Adrenal gland (tissue), 9 donors: ENCODE measurements at regions not wholly inside any gene's neighbourhood (a gene's known extent, or its start where the extent isn't known, plus 50 kb on each side); places are given as distances from the start of the nearest gene placed in this dataset.

Experiments used
- DNase-seq, 7 donors: peaks; one replicate each; pipeline ENCODE4 v3.0.0-alpha.2; 2019 to 2020
- H3K27ac ChIP-seq, 5 donors: fragments of 200-600 bp; sonication (generic) in 4 of 5; 1 replicate in 3 of 5; 2 replicates in 2 of 5; pipeline versions ENCODE4 v1.5.1 to v1.8.0; 2016 to 2020; ENCODE audit warnings: mild to moderate bottlenecking in 1 of 5
- H3K27me3 ChIP-seq: fragments of 200-600 bp; 2 replicates; pipeline ENCODE4 v1.8.0; 2021
- H3K36me3 ChIP-seq, 2 donors: fragments of 200-600 bp; replicated peaks in 1 of 2; 1 replicate in 1 of 2; 2 replicates in 1 of 2; pipeline versions ENCODE4 v1.5.1 to v1.8.0; 2018 to 2022
- H3K4me1 ChIP-seq, 2 donors: fragments of 200-600 bp; replicated peaks in 1 of 2; 1 replicate in 1 of 2; 2 replicates in 1 of 2; pipeline versions ENCODE4 v1.5.1 to v1.8.0; 2018 to 2021
- H3K4me3 ChIP-seq, 4 donors: fragments of 200-600 bp; sonication (generic) in 3 of 4; one replicate each; pipeline ENCODE4 v1.5.1; 2016 to 2018
- H3K9me3 ChIP-seq, 3 donors: fragments of 200-600 bp; sonication (generic) in 1 of 3; replicated peaks in 1 of 3; 1 replicate in 2 of 3; 2 replicates in 1 of 3; pipeline versions ENCODE4 v1.5.1 to v1.8.0; 2016 to 2021
- POLR2A ChIP-seq, 2 donors: fragments of 450-650 bp; IDR thresholded peaks; one replicate each; pipeline ENCODE4 v1.6.1; 2017; ENCODE audit warnings: antibody characterized with exemption in 2 of 2, mild to moderate bottlenecking in 2 of 2, moderate library complexity in 1 of 2
- WGBS, 4 donors: extraction: QIAGEN DNeasy Blood & Tissue Kit in 2 of 4; methylation state at CpG; one replicate each; pipeline versions ENCODE4 v1.1.5 to v1.1.7; 2013 to 2017; 5-methylcytosine and 5-hydroxymethylcytosine counted together
- intact Hi-C, 2 donors: fragments of 100-400 bp; cut with DNase I; formaldehyde crosslinking; loops; one replicate each; pipeline versions ENCODE4 v1.14.1 to v1.15.0; 2022 to 2023
- TF ChIP-seq, protein P1 (sequence below), 6 experiments: fragments of 450-650 bp in 4 of 6; fragments of 200-600 bp in 2 of 6; sonication (generic) in 1 of 6; IDR thresholded peaks; 1 replicate in 5 of 6; 2 replicates in 1 of 6; pipeline versions ENCODE4 v1.5.1 to v1.8.0; 2016 to 2021; ENCODE audit warnings: antibody characterized with exemption in 6 of 6, mild to moderate bottlenecking in 2 of 6, moderate library complexity in 1 of 6
- donor health status: healthy with polysubstance abuse.
- donor health status: Bipolar disorder and iron deficiency.
- donor health status: DM: yes; HTN: yes; CAD: no.
- donor health status: DM: no; HTN: no; CAD: no.
- donor health status: DM: no; HTN: no; CAD: no.

- intact Hi-C loops: loop anchor here in 1 of 2 donors (5.0 kb wide), 1 partner anchor 288 kb away; no protein-coding TSS in a partner anchor
- no peak overlapping the region for H3K27ac ChIP-seq
- WGBS, 4 donors: 77 to 80% (median 79%) methylated on average over 5 of the region's 5 CpGs
- H3K27me3 ChIP-seq: peaks cover 3% of the 10 kb centered on the region
- H3K9me3 ChIP-seq: no peaks in the 10 kb centered on the region
- no peak overlapping the region for H3K4me3 ChIP-seq
- DNase-seq: no peak
- peaks cover 0 to 3% of the 10 kb centered on the region in 2 donors for H3K4me1 ChIP-seq
- TF ChIP-seq POLR2A (IDR thresholded peaks at IDR 0.05): no peak
- TF ChIP-seq, protein P1, sequence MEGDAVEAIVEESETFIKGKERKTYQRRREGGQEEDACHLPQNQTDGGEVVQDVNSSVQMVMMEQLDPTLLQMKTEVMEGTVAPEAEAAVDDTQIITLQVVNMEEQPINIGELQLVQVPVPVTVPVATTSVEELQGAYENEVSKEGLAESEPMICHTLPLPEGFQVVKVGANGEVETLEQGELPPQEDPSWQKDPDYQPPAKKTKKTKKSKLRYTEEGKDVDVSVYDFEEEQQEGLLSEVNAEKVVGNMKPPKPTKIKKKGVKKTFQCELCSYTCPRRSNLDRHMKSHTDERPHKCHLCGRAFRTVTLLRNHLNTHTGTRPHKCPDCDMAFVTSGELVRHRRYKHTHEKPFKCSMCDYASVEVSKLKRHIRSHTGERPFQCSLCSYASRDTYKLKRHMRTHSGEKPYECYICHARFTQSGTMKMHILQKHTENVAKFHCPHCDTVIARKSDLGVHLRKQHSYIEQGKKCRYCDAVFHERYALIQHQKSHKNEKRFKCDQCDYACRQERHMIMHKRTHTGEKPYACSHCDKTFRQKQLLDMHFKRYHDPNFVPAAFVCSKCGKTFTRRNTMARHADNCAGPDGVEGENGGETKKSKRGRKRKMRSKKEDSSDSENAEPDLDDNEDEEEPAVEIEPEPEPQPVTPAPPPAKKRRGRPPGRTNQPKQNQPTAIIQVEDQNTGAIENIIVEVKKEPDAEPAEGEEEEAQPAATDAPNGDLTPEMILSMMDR (IDR thresholded peaks at IDR 0.05): no peak
- no peaks in the 10 kb centered on the region for H3K36me3 ChIP-seq
These were observed 293.5 kb downstream of the TRIB2 start for GRCh38 chr2:13010283-13010682.

DNA sequence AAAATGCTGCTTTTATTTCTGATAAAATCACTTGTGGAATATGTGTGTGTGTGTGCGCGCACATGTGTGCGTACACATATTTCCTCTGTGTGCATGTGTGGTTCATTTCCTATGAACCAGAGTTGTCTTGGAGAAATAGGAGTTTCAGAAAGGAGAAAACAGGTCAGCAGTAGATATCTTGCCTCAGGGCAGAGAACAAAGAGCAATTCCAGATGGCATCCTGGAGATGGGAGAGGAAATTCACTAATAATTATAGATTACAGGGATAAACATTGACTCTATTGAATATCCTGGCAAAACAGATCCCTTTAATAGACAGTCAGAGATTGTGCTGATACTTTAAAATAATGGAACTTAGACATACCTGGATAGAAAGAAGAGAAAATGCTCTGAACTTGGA, 298.0 kb downstream of the TRIB2 start:
- peaks cover 10% of the 10 kb centered on the region for H3K27me3 ChIP-seq
- intact Hi-C loops: loop anchor here in 1 of 2 donors (5.0 kb wide), 1 partner anchor 292 kb away; no protein-coding TSS in a partner anchor
- no peaks in the 10 kb centered on the region for H3K4me1 ChIP-seq
- no peaks in the 10 kb centered on the region for H3K9me3 ChIP-seq
- H3K36me3 ChIP-seq: no peaks in the 10 kb centered on the region
- 86 to 95% (median 90%) methylated on average over 3 of the region's 3 CpGs for WGBS, 4 donors
- no peak overlapping the region for H3K4me3 ChIP-seq
- H3K27ac ChIP-seq: no peak overlapping the region
- TF ChIP-seq POLR2A (IDR thresholded peaks at IDR 0.05): no peak
- TF ChIP-seq, protein P1 (IDR thresholded peaks at IDR 0.05): no peak
- DNase-seq: no peak

DNA sequence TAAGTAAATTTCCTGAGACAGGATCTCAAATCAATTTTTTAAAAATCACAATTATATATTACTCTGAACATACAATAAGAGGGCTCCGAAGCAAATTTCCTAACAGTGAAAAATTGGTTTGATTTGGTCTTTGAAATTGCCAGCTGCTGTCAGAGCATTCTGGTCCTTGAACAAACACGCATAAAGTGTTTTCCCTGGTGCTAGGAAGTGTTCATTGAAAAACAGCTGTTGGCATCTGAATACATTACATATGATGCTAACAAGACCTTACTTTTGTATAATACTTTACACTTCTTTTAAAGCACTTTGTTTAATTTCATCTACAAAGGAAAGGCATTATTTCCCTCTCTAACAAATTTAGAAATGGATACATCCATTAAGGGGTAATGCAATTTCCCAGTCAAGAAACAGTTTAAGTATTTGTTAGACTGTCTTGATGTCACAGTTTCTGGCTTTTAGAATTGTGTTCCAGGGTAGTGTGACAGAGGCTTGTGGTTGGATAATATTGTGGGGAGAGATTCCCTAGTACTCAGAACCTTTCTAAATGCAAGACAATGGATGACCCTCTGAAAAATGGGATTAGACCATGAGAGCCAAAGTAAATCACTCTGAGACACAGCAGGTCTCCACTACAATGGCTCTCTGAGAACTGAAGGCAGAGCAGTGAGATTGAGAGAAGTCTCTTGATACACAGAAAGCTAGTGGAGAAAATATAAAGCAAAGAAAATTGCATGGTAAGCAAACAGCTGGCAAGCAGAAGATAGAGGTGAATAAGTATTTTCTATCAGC, 299.0 kb downstream of the TRIB2 start:
- no peak for DNase-seq
- TF ChIP-seq, protein P1 (IDR thresholded peaks at IDR 0.05): no peak
- TF ChIP-seq POLR2A (IDR thresholded peaks at IDR 0.05): no peak
- Histone ChIP-seq H3K36me3 (no peaks in the 10 kb centered on the region), H3K27me3 (peaks cover 10% of the 10 kb centered on the region), H3K4me3 (no peak overlapping the region), H3K4me1 (no peaks in the 10 kb centered on the region), H3K27ac (no peak overlapping the region), H3K9me3 (no peaks in the 10 kb centered on the region)
- 74 to 84% (median 83%) methylated on average over 2 of the region's 2 CpGs for WGBS, 4 donors
- intact Hi-C loops: no loop called here

DNA sequence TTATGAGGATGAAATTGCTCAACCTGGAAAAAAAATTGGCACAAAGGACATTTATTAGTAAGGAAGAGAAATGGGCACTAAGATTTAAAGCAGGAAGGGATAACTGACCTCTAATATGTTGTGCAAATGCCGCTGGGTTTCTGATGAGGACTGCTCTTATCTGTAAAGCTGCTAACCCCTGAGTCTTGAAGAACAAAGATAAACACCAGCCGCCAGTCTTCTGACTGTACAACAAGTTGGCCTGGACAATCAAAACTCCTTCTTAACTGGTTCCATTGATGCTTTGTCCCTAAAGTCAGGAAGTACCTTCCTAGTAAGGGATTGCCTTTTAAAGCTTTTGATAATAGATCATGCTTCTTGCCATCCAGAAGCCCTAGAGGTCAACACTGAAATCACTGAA, 301.8 kb downstream of the TRIB2 start:
- Histone ChIP-seq H3K4me1 (no peaks in the 10 kb centered on the region), H3K27me3 (peaks cover 10% of the 10 kb centered on the region), H3K27ac (no peak overlapping the region), H3K36me3 (no peaks in the 10 kb centered on the region), H3K9me3 (no peaks in the 10 kb centered on the region), H3K4me3 (no peak overlapping the region)
- 51 to 70% (median 63%) methylated on average over 2 of the region's 2 CpGs for WGBS, 4 donors
- TF ChIP-seq POLR2A (IDR thresholded peaks at IDR 0.05): no peak
- TF ChIP-seq, protein P1 (IDR thresholded peaks at IDR 0.05): no peak
- intact Hi-C loops: no loop called here
- DNase-seq: no peak
